Body of pancreas (tissue), 4 donors: ENCODE measurements at regions not wholly inside any gene's neighbourhood (a gene's known extent, or its start where the extent isn't known, plus 50 kb on each side); places are given as distances from the start of the nearest gene placed in this dataset.

Experiments
- ATAC-seq: fragments of 150-250 bp; one replicate; pipeline ENCODE4 v1.9.1; 2016
- DNase-seq, 4 donors: peaks; one replicate each; pipeline ENCODE4 v3.0.0-alpha.2; 2019
- H3K27ac ChIP-seq, 4 donors: fragments of 200-600 bp; sonication (generic); 1 replicate in 3 of 4; 2 replicates in 1 of 4; pipeline versions ENCODE4 v1.5.1 to v1.6.1; 2016 to 2019; ENCODE audit warnings: mild to moderate bottlenecking in 1 of 4, mixed read lengths in 1 of 4, moderate library complexity in 1 of 4
- H3K27me3 ChIP-seq, 2 donors: fragments of 200-600 bp; sonication (generic); one replicate each; pipeline ENCODE4 v1.6.0; 2016; ENCODE audit warnings: mild to moderate bottlenecking in 1 of 2
- H3K36me3 ChIP-seq, 2 donors: fragments of 200-600 bp; sonication (generic); replicated peaks in 1 of 2; 2 replicates each; pipeline ENCODE4 v1.5.1; 2016; ENCODE audit warnings: low read depth in 2 of 2; ENCODE audit not compliant: insufficient read depth in 1 of 2
- H3K4me1 ChIP-seq: fragments of 200-600 bp; sonication (generic); one replicate; pipeline ENCODE4 v1.6.0; 2016
- H3K4me3 ChIP-seq, 2 donors: fragments of 200-600 bp; sonication (generic); 1 replicate in 1 of 2; 2 replicates in 1 of 2; pipeline ENCODE4 v1.5.1; 2016 to 2019
- H3K9me3 ChIP-seq, 3 donors: fragments of 200-600 bp; sonication (generic); 1 replicate in 2 of 3; 2 replicates in 1 of 3; pipeline ENCODE4 v1.5.1; 2016
- CTCF ChIP-seq, 7 experiments: fragments of 450-650 bp in 4 of 7; fragments of 200-600 bp in 3 of 7; sonication (generic) in 3 of 7; IDR thresholded peaks; one replicate each; pipeline ENCODE4 v1.5.1; 2016 to 2019; ENCODE audit warnings: antibody characterized with exemption in 7 of 7
- POLR2A ChIP-seq, 3 donors: fragments of 450-650 bp; IDR thresholded peaks; one replicate each; pipeline ENCODE4 v1.6.1; 2016; ENCODE audit warnings: antibody characterized with exemption in 3 of 3, mild to moderate bottlenecking in 2 of 3
- WGBS, 2 donors: methylation state at CpG; one replicate each; pipeline ENCODE4 v1.1.5; 2017; 5-methylcytosine and 5-hydroxymethylcytosine counted together
- intact Hi-C: fragments of 100-400 bp; cut with DNase I; formaldehyde crosslinking; loops from one replicate; pipeline ENCODE4 v1.15.1; 2023

GRCh38 chr20:52269321-52269720, 77.7 kb upstream of the ZFP64 start:
- no peak for DNase-seq
- ATAC-seq = no peak
- WGBS, 2 donors = 59 to 74% methylated on average over 7 of the region's 7 CpGs

GRCh38 chr20:52268184-52268749, 76.7 kb upstream of the ZFP64 start:
- Histone ChIP-seq H3K4me3 (no peak overlapping the region), H3K27me3 (no peaks in the 10 kb centered on the region), H3K4me1 (no peaks in the 10 kb centered on the region), H3K36me3 (no peaks in the 10 kb centered on the region), H3K9me3 (no peaks in the 10 kb centered on the region), H3K27ac (no peak overlapping the region)
- 41 to 48% methylated on average over 4 of the region's 4 CpGs for WGBS, 2 donors
- no peak for DNase-seq
- ATAC-seq = no peak
- intact Hi-C loops = no loop called here
- TF ChIP-seq CTCF (IDR thresholded peaks at IDR 0.05) (no peak), POLR2A (IDR thresholded peaks at IDR 0.05) (no peak)

More at GRCh38 chr20:52269321-52269720, 77.7 kb upstream of the ZFP64 start:
- Histone ChIP-seq H3K9me3 (no peaks in the 10 kb centered on the region), H3K4me3 (no peak overlapping the region), H3K27me3 (no peaks in the 10 kb centered on the region), H3K27ac (no peak overlapping the region), H3K36me3 (no peaks in the 10 kb centered on the region), H3K4me1 (no peaks in the 10 kb centered on the region)
- intact Hi-C loops = no loop called here
- TF ChIP-seq CTCF (IDR thresholded peaks at IDR 0.05) = no peak
- TF ChIP-seq POLR2A (IDR thresholded peaks at IDR 0.05) = no peak

- intact Hi-C loops = no loop called here
Observed at GRCh38 chr20:52267418-52267817, 75.8 kb upstream of the ZFP64 start.

GRCh38 chr20:52263757-52264156, 72.2 kb upstream of the ZFP64 start:
- Histone ChIP-seq H3K4me1 (no peaks in the 10 kb centered on the region), H3K9me3 (no peaks in the 10 kb centered on the region), H3K4me3 (no peak overlapping the region), H3K27ac (no peak overlapping the region), H3K27me3 (no peaks in the 10 kb centered on the region), H3K36me3 (no peaks in the 10 kb centered on the region)
- DNase-seq (no peak), ATAC-seq (no peak)
- intact Hi-C loops = no loop called here
- no peak for TF ChIP-seq POLR2A (IDR thresholded peaks at IDR 0.05)
- TF ChIP-seq CTCF (IDR thresholded peaks at IDR 0.05) = no peak
- 59 to 76% methylated on average over 1 of the region's 1 CpG for WGBS, 2 donors

More at GRCh38 chr20:52267418-52267817, 75.8 kb upstream of the ZFP64 start:
- no peak for DNase-seq
- Histone ChIP-seq H3K27ac (no peak overlapping the region), H3K27me3 (no peaks in the 10 kb centered on the region), H3K36me3 (no peaks in the 10 kb centered on the region), H3K9me3 (no peaks in the 10 kb centered on the region), H3K4me3 (no peak overlapping the region), H3K4me1 (no peaks in the 10 kb centered on the region)
- ATAC-seq = no peak
- no peak for TF ChIP-seq POLR2A (IDR thresholded peaks at IDR 0.05)
- TF ChIP-seq CTCF (IDR thresholded peaks at IDR 0.05) = no peak

GRCh38 chr20:52261792-52262191, 70.2 kb upstream of the ZFP64 start:
- DNase-seq (no peak), ATAC-seq (no peak)
- TF ChIP-seq CTCF (IDR thresholded peaks at IDR 0.05) (no peak), POLR2A (IDR thresholded peaks at IDR 0.05) (no peak)
- Histone ChIP-seq H3K9me3 (no peaks in the 10 kb centered on the region), H3K27ac (no peak overlapping the region), H3K36me3 (no peaks in the 10 kb centered on the region), H3K4me1 (no peaks in the 10 kb centered on the region), H3K27me3 (no peaks in the 10 kb centered on the region), H3K4me3 (no peak overlapping the region)
- intact Hi-C loops = no loop called here
